NCI-H2029 treated with DMSO at 0.1 percent for 48 hours (cell line): ENCODE measurements at regions not wholly inside any gene's neighbourhood (a gene's known extent, or its start where the extent isn't known, plus 50 kb on each side); places are given as distances from the start of the nearest gene placed in this dataset.

Experiments
- DNase-seq: peaks from one replicate; lab custom pipeline; 2025; lab: John Stamatoyannopoulos, UW

DNA sequence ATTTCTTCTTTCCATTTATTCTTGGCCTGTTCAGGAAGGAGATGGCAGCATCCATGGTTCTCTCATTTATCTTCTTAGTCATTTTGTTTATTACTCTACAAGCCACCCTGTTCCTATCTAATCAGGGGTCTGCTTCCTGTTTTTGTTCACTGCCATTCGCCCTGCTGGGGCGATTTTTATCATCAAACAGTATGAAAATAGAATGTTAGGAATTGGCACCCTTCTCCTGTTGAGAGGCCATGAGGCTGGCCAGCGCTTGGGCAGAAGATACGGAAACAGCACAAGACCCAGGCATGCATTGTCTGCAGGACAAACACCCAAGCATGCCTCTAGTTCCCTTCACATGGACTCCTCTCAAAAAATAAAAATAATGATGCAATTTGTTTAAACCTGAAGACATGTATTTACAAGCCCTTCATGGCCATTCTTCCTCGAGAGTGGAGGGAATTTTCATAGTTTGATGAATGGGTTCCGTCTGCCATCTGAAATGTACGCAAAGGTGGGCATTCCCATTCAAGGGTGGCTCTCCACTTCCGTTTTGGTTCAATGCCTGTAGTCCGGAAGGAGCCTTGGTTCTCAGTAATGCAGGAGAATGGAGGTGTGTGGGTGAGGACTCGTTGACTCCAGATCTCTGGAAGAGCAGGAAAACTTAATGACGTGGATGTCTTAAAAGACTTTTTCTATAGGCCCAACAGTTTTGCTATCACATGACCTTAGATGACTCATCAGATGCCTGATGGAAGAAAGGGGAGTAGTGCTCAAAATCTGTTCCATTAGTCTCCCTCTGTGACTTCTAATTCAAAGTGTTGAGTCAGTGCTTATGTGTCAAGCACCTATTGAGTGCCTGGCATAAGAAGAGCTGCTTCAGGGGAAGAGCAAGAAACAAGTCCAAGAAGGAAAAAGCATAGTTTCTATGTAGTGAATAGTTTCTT lies 252.4 kb upstream of the TBX3 start:
- no peak for DNase-seq

DNA sequence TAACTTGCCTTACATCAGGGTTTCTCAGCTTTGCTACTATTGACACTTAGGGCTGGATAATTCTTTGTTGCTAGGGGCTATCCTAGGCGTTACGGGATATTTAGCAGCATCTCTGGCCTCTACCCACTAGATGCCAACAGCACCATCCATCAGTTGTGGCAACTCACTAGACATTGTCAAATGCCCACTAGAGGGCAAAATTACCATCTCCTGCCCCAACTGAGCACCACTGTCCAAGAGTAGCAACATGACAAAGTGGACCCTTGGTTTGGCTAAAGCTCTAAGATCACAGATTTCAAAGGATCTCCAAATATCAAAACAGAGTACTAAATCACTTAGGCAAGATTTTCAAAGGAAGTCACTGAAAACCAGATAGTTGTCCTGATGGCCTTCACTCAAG lies 251.7 kb upstream of the TBX3 start:
- DNase-seq, result no peak

DNA sequence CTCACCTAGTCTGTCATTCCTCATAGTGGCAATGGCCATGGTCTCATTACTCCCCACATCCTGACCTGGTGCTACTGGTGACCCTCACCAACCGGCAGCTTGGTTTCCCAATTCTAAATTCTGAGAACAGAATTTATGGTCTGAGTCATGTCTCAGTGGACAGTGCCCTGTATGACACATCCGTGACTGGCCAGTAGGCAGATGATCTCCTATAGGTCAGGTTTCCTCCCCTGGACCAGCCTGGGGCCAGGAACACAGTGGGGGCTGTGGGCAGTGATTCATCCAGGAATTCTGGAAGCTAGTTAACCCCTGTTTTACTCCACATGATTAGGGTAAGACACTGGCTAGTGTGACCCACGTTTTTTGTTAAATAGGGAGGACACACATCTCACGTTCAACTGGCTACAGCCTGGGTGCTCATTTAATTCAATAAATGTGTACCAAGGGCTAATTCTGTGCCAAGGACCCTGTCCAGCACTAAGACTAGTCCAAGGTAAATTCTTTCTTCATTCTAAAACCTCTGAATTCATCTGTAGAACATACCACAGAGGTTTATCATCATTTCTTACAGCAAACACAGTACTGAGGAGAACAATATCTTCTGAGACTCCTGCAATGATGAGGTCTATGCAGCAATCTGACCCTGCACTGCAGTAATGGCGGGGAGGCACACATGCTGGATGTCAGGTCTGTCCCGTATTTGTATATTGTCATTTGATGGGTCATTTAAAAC lies 249.6 kb upstream of the TBX3 start:
- no peak for DNase-seq

DNA sequence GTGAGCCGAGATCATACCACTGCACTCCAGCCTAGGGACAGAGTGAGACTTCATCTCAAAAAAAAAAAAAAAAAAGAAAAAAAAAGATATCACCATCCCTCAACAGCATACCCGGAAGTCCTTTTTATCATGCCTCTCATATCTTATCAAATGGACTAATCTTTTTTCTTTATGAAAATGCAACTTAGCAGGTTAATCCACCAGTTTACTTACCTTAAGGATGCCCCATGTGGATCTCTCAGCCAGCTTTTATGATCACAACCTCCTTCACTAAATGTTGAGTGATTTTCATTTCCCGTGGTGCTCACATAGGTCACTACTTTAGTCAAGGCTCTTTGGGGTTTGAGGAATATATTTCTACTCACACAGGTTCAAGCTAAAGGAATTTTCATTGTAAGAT lies 248.8 kb upstream of the TBX3 start:
- DNase-seq, result no peak

DNA sequence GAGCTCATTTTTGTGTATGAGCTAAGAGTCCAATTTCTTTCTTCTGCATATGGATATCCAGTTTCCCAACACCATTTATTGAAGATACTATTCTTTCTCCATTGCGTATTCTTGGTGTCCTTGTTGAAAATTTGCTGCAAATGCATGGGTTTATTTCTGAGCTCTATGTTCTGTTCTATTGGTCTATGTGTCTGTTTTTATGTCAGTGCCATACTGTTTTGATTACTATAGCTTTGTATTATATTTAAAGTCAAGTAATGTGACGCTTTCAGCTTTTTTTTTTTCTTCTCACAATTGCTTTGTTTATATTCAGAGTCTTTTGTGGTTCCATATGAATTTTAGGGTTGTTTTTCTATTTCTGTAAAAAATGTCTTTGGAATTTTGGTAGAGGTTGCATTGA lies 247.1 kb upstream of the TBX3 start:
- no peak for DNase-seq

DNA sequence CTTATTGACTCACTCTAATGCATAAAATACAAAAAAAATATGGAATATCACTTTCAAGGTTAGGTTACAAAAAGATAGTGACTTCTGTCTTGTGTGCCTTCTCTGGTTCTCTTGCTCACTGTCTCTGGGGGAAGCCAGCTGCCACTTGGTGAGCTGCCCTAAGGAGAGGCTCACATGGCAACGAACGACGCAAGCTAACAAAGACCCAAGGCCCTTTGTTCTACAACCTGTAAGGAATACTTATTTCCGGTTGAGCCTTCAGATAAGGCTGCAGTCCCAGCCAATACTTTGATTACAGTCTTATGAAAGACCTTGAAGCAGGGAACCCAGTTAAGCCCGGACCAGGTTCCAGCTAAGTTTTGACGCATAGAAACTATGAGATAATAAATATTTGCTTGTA lies 242.4 kb upstream of the TBX3 start:
- DNase-seq, result no peak

DNA sequence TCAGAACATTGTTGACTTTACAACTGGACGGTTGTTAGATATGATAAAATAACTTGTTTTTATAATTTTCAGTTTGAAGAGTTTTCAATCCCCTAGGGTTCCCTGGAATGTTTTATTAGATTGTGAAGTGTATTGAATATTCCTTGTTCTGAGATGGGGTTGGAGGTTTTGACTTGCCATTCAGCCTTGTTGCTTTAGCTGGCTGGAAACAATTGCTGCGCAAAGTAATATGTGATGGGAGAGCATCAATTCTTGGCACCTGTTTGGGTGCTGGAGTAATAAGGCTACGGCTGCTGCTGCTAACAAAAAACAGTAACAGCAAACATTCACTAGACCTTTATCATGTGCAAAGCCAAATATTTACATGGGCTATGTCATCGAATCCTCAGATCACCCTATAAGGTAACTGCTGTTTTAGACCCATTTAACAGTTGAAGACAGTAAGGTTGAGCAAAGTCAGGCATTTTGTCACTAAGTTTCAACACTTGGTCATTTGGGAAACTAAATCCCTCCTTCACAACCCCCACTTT lies 241.0 kb upstream of the TBX3 start:
- DNase-seq, result no peak

DNA sequence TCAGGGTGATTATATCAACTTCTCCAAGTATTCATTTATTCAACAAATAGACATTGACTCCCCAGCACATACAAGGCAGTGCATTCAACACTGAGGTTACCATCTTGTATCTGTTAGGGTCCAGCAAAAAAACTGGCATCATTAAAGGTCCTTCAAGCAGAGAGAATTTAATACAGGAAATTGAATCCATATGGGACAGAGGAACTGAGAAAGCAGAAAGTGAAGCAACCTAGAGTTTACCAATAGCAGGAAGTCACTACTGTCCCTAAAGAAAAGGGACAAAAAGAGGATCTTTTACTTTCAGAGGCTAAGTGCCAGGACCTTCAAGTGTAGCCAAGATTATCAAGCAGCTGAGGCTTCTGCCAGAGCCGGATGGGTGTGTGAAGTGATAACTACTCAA lies 237.8 kb upstream of the TBX3 start:
- no peak for DNase-seq

DNA sequence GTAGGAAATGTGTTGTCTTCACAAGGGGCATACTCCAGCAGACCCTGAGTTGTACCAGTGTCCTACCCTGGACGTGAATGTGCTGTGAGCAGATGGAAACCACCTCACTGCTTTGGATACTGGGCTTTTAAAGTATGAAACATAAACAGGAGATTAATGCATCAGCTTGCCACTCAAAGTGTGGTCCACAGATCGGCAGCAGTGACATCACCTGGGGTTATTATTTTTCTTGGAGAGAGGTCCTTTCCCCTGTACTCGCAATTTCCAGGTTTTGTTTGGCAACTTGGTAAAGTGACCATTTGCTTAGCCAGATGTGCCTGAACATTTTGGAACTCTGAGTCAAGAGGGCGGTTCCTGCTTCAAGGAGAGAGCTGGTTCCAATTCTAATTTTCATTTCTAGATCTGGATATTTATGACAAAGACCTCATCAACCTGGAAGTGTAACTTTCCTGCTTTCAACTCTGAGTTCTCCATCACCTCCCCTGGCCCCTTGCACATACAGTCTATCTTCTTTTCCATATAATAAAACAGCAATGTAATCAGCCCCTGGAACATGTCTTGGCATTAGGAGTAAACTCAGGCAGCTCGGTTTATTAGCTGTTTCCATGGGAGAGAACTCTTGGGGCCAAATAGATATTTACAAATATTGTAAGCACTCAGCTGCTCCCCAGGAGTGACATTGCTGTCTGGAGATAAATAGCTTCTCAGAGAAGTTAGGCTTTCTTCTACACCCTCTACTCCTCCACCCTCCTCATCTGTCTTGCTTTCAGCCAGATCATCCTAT lies 237.0 kb upstream of the TBX3 start:
- no peak for DNase-seq

DNA sequence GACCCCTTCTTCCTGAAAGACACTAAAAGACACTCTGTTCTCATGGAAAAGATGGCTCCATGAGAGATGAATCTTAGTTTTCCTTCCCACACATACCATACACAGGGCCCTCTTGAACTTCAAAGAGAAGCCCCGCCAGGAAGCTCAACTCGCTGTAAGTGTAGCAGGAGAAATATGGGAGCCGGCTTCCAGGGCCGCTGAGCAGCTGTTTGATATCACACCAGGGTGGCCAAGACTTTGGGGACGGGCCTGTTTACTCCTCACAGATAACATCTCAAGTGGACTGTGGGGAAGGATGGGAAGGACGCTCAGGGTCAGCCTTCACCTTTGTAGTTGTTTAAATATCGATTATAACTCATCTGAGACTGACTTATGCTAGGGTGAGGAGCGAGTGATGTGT lies 235.5 kb upstream of the TBX3 start:
- no peak for DNase-seq

DNA sequence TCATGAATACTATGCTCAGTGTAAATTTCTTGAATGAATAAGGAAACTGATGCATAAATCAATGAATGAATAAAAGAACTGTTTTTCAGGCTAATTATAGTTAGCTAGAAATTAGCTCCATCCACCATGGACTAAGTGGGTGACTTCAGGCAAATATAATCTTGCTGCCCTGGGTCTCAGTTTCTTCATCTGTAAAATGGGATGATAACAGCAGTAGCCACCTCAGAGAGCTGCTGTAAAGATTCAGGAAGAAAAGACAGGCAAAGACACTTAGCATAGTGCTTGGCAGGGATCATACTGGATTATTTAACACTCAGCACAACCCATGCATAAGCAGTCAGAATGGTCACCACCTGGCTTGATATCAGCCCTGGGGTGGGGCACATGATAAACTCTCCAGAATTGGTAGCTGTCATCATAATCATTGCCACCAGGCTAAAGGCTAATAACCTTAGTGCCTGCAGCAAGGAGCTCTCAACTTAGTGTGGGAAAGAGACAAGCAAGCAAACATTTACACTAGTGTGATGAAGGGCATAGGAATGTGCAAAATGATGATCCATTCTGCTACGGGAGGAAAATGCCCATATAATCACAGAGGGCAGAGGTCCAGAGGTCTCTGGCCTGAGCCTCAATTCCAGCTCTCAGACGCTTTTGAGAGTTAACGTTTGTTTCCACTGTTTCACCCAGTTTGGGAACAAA lies 234.7 kb upstream of the TBX3 start:
- DNase-seq, result no peak

DNA sequence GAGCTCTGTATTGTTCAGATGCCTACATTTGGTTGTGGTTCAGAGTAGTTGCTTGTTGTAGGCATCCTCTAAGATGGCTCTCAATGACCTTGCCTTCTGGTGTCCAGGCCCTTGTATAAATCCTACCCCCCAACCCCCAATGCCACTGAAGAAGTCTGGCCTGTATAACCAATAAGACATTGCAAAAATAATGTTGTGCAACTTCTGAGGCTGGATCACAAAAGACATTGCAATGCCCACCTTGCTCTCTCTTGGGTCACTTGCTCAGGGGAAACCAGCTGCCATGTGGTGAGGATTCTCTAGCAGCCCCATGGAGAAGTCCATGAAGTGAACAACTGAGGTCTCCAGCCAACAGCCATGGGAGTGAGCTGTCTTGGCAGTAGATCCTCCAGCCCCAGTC lies 234.0 kb upstream of the TBX3 start:
- no peak for DNase-seq

DNA sequence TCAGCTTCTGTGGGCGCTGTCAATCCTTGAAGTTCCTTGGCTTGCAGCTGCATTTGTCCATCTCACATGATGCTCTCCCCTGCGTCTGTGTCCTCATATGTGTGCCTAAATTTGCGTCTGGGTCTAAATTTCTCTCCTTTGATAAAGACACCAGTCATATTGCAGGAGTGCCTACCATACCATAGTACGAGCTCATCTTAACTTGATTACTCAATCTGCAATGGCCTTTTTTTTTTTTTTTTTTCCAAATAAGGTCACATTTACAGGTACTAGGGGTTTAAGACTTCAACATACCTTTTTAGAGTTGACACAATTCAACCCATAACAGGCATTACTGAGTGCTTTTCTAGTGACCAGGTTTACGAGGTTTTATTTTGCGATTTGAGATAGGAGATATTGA lies 233.3 kb upstream of the TBX3 start:
- no peak for DNase-seq

DNA sequence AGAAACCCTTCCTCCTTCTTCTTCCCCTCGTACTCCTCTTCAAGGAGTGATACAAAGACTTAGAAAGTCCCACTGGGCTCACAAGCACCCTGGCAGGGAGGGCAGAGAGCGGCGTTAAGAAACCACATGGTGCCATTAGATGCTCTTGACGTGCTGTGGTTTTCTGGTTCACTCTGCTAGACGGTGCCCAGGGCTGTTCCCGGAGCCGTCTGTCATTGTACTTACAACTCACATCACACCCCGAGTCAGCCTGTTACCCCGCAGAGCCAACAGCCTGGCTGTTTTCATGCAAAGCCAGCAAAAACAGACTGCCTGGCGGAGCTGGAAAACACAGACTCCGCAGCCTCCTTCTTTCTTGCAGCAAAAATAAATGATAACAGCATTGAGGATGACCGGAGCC lies 232.6 kb upstream of the TBX3 start:
- DNase-seq, result no peak

DNA sequence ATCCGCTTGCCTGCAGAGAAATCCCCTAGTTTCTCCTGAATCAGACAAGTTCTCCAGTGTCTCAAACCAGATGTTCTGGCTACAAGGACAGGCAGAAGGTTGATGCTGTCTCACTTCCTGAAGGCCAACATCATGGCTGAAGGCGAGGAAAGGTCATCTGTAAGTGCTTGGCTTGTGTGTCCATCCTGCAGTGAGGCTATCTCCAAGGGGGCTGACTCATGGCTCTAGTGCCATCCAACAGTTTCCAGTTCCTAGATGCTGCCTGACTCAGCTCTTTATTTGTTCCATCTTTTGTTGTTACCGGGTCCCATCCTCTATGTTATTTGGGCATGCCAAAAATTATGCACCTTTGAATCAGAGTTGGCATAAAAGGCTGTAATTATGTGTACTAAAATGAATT lies 232.1 kb upstream of the TBX3 start:
- DNase-seq, result no peak

DNA sequence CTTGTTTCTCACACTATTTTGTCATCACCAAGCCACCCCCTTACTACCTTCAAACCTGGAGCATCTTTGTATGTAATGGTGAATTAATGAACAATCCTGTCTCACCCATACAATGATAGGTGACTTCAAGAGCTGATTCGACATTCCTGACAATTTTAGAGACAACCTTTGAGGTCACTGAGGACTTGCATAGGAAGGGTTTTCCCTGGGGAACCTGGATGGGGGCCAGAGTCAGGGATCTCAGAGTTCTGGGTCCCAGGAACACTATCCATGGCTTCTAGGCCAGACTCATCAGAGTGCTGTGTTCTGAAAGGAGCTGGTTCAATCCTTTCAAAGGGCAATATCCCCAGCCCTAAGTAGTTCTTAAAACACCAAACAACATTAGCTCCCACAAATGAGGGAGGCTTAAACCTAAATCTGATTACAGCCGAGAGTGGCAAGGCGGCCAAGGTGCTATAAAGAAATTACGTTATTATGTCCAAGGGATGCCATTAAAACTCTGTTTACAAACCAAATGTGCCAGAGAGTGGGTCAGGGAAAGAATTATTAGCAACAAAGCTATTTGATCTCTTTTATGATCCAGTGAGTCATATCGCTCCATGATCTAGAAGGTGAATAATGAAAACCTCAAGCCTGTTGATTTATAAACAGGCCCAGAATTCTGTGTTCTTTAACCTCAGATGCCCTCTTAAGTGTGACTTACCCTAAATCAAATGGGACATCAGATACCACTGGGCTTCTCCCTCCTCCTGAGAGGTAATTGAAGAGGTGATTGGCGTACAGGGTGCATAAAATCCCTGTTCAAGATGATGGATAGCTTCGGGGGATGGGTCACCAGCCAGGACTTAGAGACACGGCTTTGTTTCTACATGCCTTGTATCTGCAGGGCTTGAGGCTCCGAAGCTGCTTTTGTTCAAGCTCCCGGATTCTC lies 230.2 kb upstream of the TBX3 start:
- DNase-seq, result no peak

DNA sequence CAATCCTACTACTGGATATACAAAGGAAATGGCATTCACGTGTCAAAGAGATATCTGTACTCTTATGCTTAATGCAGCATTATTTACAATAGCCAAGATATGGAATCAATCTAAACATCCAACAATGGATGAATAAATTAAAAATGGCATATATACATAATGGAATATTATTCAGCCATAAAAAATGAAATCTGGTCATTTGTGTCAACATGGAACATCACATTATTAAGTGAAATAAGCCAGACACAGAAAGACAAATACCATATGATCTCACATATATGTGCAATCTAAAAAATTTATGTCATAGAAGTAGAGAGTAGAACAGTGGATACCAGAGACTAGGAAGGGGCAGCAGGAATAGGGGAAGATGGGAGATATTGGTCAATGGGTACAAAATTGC lies 228.8 kb upstream of the TBX3 start:
- DNase-seq, result no peak

DNA sequence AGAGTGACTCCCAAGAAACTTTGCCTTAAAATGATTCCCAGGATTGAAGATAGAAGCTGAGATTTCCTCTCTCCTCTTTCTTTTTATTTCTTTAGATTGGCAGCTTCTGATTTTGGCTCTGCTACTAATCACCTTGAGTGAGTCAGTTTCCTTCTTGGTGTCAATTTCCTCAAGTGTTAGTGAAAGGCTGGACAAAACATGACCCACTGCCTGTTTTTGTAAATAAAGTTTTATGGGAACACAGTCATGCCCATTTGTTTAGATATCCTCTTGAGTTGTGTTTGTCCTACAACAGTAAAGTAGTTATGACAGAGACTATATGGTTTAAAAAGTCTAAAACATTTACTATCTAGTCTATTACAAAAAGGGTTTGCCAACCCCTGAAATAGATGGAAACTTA lies 227.2 kb upstream of the TBX3 start:
- DNase-seq, result no peak

DNA sequence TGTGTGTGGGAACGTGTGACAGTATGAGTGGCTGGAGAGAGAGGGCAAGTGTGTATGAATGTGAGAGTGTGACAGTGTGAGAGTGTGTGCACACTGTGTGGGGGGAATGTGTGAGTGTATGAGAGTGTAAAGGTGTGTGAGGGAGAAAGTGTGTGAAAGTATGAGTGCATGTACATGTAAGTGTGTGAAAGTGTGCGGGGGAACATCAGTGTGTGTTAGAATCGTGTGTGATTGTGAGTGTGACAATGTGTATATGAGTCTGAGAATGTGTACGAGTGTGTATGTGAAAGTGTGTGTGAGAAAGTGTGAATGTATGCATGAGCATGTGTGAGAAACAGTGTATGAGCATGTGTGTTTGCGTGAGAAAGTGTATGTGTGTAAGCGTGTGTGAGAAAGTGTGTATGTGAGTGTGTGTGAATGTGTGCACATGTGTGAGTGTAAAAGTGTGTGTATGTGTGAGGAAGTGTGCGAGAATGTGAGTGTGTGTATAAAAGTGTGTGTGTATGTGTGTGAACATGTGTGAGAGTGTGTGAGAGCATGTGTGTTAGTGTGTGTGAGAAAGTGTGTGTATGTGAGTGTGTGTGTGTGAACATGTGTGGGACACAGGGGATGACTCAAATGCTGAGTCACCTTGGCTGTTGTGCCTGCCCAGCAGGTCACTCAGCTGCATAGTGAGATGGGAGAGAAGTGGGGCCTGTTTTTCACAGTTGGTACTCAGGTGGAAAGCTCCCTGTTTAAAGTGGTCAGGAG lies 220.5 kb upstream of the TBX3 start:
- DNase-seq, result no peak

DNA sequence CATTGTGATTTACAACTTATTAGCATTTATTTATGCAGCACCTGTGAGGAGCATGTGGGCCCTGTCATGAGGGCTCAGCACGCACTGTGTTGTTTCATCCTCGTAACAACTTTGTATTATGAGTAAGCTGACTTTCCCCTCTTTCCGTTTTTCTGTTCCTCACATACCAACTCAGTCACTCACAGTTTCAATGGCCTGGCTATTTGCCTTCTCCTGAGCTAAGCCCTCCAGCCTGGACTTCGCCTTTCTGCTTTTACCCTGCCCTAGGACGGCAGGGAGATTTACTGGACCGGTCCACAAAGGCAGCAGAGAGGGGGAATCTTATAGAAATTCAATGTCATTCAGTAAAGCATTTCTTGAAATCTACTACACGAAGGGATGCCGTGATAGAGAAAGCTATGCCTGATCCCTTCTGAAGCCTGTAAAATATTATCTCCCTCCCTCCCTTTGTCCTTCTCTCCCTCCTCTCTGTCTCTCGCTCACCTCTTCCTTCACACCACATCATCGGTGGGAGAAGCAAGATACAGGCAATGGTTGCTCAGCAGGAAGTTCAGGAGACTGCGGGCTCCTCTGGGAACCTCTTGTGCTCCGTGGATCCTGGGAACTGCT lies 219.2 kb upstream of the TBX3 start:
- DNase-seq, result no peak
